SU-DHL-6 (cell line): ENCODE measurements at regions not wholly inside any gene's neighbourhood (a gene's known extent, or its start where the extent isn't known, plus 50 kb on each side); places are given as distances from the start of the nearest gene placed in this dataset.

Experiments used
- EZH2phosphoT487 ChIP-seq: fragments of 200-600 bp; sonication (generic), shearing (Covaris generic); conservative IDR thresholded peaks from 2 replicates; pipeline ENCODE4 v1.6.1; 2018; ENCODE audit warnings: mild to moderate bottlenecking, antibody characterized with exemption, low read length, moderate library complexity, mixed read lengths
- TF ChIP-seq, protein P1 (sequence below): fragments of 200-600 bp; sonication (generic); IDR thresholded peaks from one replicate; pipeline ENCODE4 v1.5.1; 2017; ENCODE audit warnings: antibody characterized with exemption, mild to moderate bottlenecking, low read length, moderate library complexity; ENCODE audit not compliant: insufficient read depth, poor library complexity, severe bottlenecking

DNA sequence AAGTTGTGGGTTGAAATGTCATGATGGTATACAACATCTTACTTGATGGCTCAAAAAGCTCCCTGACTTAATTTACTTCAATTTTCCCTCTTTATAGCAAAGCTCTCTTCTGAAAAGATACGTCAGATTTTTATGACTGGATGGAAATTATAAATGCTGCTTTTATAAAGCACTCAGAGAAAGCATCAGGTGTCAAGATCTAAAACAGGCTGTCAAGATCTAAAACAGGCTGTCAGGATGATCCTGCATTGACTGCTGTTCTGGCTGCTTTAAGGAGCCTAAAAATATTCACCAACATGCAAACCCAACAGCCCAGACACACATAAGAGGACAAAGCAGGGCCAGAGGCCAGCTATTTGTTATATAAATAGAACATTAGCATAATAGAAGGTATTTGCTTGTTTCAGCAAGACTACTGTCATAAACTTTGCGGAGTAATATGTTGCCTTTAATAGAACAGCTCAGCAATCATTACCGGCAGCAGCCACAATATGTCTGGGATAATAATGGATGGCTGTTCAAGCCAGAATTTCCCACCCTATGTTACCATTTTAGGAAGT, 77.3 kb upstream of the ANO5 start:
- TF ChIP-seq, protein P1, sequence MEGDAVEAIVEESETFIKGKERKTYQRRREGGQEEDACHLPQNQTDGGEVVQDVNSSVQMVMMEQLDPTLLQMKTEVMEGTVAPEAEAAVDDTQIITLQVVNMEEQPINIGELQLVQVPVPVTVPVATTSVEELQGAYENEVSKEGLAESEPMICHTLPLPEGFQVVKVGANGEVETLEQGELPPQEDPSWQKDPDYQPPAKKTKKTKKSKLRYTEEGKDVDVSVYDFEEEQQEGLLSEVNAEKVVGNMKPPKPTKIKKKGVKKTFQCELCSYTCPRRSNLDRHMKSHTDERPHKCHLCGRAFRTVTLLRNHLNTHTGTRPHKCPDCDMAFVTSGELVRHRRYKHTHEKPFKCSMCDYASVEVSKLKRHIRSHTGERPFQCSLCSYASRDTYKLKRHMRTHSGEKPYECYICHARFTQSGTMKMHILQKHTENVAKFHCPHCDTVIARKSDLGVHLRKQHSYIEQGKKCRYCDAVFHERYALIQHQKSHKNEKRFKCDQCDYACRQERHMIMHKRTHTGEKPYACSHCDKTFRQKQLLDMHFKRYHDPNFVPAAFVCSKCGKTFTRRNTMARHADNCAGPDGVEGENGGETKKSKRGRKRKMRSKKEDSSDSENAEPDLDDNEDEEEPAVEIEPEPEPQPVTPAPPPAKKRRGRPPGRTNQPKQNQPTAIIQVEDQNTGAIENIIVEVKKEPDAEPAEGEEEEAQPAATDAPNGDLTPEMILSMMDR = no peak
- no peak for TF ChIP-seq EZH2phosphoT487
